ENCODE measurements at regions not wholly inside any gene's neighbourhood (a gene's known extent, or its start where the extent isn't known, plus 50 kb on each side); places are given as distances from the start of the nearest gene placed in this dataset.

DNA sequence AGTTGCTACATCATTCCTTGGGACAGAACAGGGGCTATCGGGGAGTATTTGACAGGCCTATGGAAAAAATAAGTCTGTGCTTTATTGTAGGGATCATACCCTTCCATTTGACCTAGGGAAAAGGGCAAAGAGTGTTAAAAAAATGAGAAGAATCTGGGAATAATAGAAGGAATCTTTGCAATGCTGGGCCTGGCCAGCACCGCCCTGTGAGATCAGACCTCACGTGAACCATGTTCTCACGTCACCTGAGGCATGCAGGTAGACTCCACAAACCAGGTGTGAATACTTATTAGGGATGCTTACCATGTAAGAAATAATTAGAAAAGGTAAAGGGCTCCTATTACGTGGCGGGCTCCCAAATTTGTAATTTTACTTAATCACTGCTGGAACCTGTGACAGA, 177.5 kb upstream of the GATA6 start:
- H3K4me1 ChIP-seq (ENCODE audit: control insufficient read depth, insufficient read depth, low read length), result peaks cover 20% of the 10 kb centered on the region
- TF ChIP-seq CTCF (conservative IDR thresholded peaks at IDR 0.05), result no peak
- H3K36me3 ChIP-seq (ENCODE audit: control insufficient read depth, insufficient read depth, low read length), result no peaks in the 10 kb centered on the region
- H3K27me3 ChIP-seq (ENCODE audit: control insufficient read depth, insufficient read depth, low read length, poor library complexity, severe bottlenecking), result no peaks in the 10 kb centered on the region
- H3K27ac ChIP-seq (ENCODE audit: low read depth, low read length), result peak overlapping the region; percentile 42
- peaks cover 50% of the 10 kb centered on the region for H3K4me1 Mint-ChIP-seq
- WGBS, 2 experiments (ENCODE audit: insufficient coverage in 1 of 2, insufficient read length in 1 of 2), result 62 to 66% methylated on average over 6 of the region's 6 CpGs
- peak overlapping the region; percentile 58 for H3K9ac ChIP-seq (ENCODE audit: extremely low read depth, low read length, poor library complexity, severe bottlenecking)
- peaks cover 3% of the 10 kb centered on the region for H3K9me3 Mint-ChIP-seq
- H3K36me3 Mint-ChIP-seq (ENCODE audit: low read depth), result no peaks in the 10 kb centered on the region
- H3K27ac Mint-ChIP-seq, result peak overlapping the region; percentile 94
- peaks cover 15% of the 10 kb centered on the region for H3K9me3 ChIP-seq (ENCODE audit: control insufficient read depth, low read length)
- H3K27me3 Mint-ChIP-seq (ENCODE audit: insufficient read depth), result peaks cover 9% of the 10 kb centered on the region
- H3K4me3 ChIP-seq (ENCODE audit: low read length), result peak overlapping the region; percentile 42
- peak; percentile 83 for DNase-seq
- H3K4me3 Mint-ChIP-seq, result peak overlapping the region; percentile 30

DNA sequence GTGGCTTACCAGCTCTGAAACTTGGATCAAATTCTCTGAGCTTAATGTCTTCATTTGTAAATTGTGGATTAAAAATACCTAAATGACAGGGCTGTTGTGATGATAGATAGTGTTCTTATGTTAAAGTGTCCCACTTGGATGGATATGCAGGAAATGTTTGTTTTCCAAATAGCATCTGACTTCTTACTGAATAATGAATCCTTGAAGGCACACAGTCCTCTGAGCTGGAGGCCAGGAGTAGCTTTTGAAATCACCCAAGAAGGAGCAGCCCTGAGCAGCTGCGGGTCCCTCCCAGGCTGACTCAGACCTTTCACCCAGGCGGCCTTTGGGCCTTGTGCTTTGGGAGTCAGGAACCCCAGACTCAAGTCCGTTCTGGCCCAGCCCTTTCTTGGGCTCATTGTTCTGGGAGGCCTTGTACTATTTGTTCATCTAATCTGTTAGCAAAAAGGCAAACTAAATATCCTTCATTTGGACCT, 173.0 kb upstream of the GATA6 start:
- H3K27me3 Mint-ChIP-seq (ENCODE audit: insufficient read depth), result peaks cover 9% of the 10 kb centered on the region
- H3K9me3 Mint-ChIP-seq, result no peaks in the 10 kb centered on the region
- Histone ChIP-seq H3K27me3 (ENCODE audit: control insufficient read depth, insufficient read depth, low read length, poor library complexity, severe bottlenecking) (no peaks in the 10 kb centered on the region), H3K9ac (ENCODE audit: extremely low read depth, low read length, poor library complexity, severe bottlenecking) (no peak overlapping the region), H3K36me3 (ENCODE audit: control insufficient read depth, insufficient read depth, low read length) (no peaks in the 10 kb centered on the region), H3K4me1 (ENCODE audit: control insufficient read depth, insufficient read depth, low read length) (peaks cover 21% of the 10 kb centered on the region), H3K27ac (ENCODE audit: low read depth, low read length) (no peak overlapping the region), H3K4me3 (ENCODE audit: low read length) (no peak overlapping the region), H3K9me3 (ENCODE audit: control insufficient read depth, low read length) (no peaks in the 10 kb centered on the region)
- no peak for DNase-seq
- no peaks in the 10 kb centered on the region for H3K36me3 Mint-ChIP-seq (ENCODE audit: low read depth)
- peak overlapping the region; percentile 86 for H3K27ac Mint-ChIP-seq
- no peak for TF ChIP-seq CTCF (conservative IDR thresholded peaks at IDR 0.05)
- WGBS, 2 experiments (ENCODE audit: insufficient coverage in 1 of 2, insufficient read length in 1 of 2), result 82 to 85% methylated on average over 3 of the region's 3 CpGs
- no peak overlapping the region for H3K4me3 Mint-ChIP-seq
- peaks cover 61% of the 10 kb centered on the region for H3K4me1 Mint-ChIP-seq

- Mint-ChIP-seq H3K27me3 (ENCODE audit: insufficient read depth) (peaks cover 9% of the 10 kb centered on the region), H3K4me3 (no peak overlapping the region), H3K9me3 (no peaks in the 10 kb centered on the region), H3K36me3 (ENCODE audit: low read depth) (no peaks in the 10 kb centered on the region), H3K4me1 (peaks cover 53% of the 10 kb centered on the region), H3K27ac (peak overlapping the region; percentile 86)
- no peak overlapping the region for H3K27ac ChIP-seq (ENCODE audit: low read depth, low read length)
- peak; percentile 67 for DNase-seq
- H3K9me3 ChIP-seq (ENCODE audit: control insufficient read depth, low read length), result no peaks in the 10 kb centered on the region
- TF ChIP-seq CTCF (conservative IDR thresholded peaks at IDR 0.05), result peak; percentile 96
- H3K4me3 ChIP-seq (ENCODE audit: low read length), result no peak overlapping the region
- 63 to 76% methylated on average over 8 to 14 of the region's 14 CpGs for WGBS, 2 experiments (ENCODE audit: insufficient coverage in 1 of 2, insufficient read length in 1 of 2)
- no peaks in the 10 kb centered on the region for H3K27me3 ChIP-seq (ENCODE audit: control insufficient read depth, insufficient read depth, low read length, poor library complexity, severe bottlenecking)
- H3K4me1 ChIP-seq (ENCODE audit: control insufficient read depth, insufficient read depth, low read length), result peaks cover 17% of the 10 kb centered on the region
- no peaks in the 10 kb centered on the region for H3K36me3 ChIP-seq (ENCODE audit: control insufficient read depth, insufficient read depth, low read length)
- H3K9ac ChIP-seq (ENCODE audit: extremely low read depth, low read length, poor library complexity, severe bottlenecking), result no peak overlapping the region
These were observed 171.9 kb upstream of the GATA6 start for GRCh38 chr18:21997207-21998143.

Measured in endodermal cell (in vitro differentiated cells).